Muscle layer of duodenum (tissue), 2 donors: ENCODE measurements at regions not wholly inside any gene's neighbourhood (a gene's known extent, or its start where the extent isn't known, plus 50 kb on each side); places are given as distances from the start of the nearest gene placed in this dataset.
"Not testable (repeated sequence)": the region's sequence is repeated elsewhere in the genome, so short reads cannot be mapped to it uniquely, and the experiment has no call there.

Experiments
- H3K27ac ChIP-seq: one replicate; pipeline ENCODE4 v1.7.0; 2013; ENCODE audit warnings: mild to moderate bottlenecking, low read length
- H3K27me3 ChIP-seq: one replicate; pipeline ENCODE4 v1.7.0; 2013; ENCODE audit warnings: low read depth, mild to moderate bottlenecking, control low read depth, low read length
- H3K36me3 ChIP-seq, 2 donors: one replicate each; pipeline ENCODE4 v1.7.0; 2013; ENCODE audit warnings: low read length in 2 of 2, control low read depth in 1 of 2, mild to moderate bottlenecking in 1 of 2; ENCODE audit not compliant: insufficient read depth in 2 of 2, control insufficient read depth in 1 of 2
- H3K4me1 ChIP-seq, 2 donors: one replicate each; pipeline ENCODE4 v1.7.0; 2013; ENCODE audit warnings: low read length in 2 of 2, mild to moderate bottlenecking in 2 of 2, control low read depth in 1 of 2, moderate library complexity in 1 of 2; ENCODE audit not compliant: insufficient read depth in 2 of 2, control insufficient read depth in 1 of 2
- H3K4me3 ChIP-seq, 2 donors: one replicate each; pipeline ENCODE4 v1.7.0; 2013; ENCODE audit warnings: low read length in 2 of 2, low read depth in 1 of 2, mild to moderate bottlenecking in 1 of 2
- H3K9me3 ChIP-seq, 2 donors: one replicate each; pipeline ENCODE4 v1.7.0; 2013; ENCODE audit warnings: low read length in 2 of 2, control low read depth in 1 of 2, mild to moderate bottlenecking in 1 of 2; ENCODE audit not compliant: control insufficient read depth in 1 of 2
- donor health status: healthy.

DNA sequence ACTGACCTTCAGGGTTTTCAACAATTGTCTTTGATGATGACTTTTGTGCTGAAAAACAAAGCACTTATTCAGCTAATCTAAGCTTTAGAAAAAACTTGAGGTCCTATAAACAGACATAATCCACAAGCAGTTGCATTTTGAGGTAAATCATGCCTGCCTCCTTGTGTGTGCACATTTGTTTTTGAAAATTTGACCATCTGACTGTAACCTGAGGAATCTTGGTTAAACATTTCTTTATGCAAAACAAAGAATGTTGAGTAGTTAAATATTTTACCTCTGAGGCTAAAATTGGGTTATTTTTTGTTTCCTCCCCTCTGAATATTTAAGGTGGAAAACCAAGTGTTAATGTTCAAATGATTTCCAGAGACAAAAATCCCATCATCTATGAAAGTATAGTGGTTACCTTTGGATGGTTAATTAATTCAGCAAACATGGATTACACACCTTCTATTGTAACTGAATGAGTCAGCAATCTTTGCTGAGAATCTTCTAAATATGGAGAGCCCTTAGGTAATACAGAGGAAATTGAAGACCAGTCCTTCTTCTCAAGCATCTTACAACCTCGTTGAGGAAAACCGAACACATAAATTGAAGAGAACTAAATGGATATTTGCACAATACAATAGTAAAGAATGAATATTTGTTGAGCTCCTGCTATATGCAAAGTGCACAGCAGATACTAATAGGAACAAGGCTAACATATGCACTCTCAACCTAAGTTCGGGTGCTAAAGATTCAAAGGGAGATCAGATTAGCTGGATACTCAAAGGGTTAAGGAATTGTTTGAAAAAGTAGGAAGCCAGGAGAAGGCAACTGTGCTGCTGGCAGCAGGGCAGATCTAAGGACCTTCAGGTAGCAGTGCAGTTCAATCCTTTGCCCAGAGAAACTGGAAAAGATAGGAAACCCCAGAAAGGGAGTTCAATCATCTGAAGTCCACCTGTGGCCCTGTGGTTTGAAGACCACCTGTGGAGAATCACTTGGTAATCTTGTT is 115.2 kb downstream of the BMP4 start:
- no peaks in the 10 kb centered on the region for H3K27me3 ChIP-seq
- no peaks in the 10 kb centered on the region for H3K36me3 ChIP-seq
- H3K4me3 ChIP-seq: no peak overlapping the region
- H3K27ac ChIP-seq: no peak overlapping the region
- H3K9me3 ChIP-seq: no peaks in the 10 kb centered on the region
- no peaks in the 10 kb centered on the region for H3K4me1 ChIP-seq

GRCh38 chr14:53840444-53840843 is 116.2 kb downstream of the BMP4 start:
- no peak overlapping the region for H3K4me3 ChIP-seq
- H3K27me3 ChIP-seq: no peaks in the 10 kb centered on the region
- no peaks in the 10 kb centered on the region for H3K36me3 ChIP-seq
- H3K4me1 ChIP-seq: no peaks in the 10 kb centered on the region
- H3K9me3 ChIP-seq: no peaks in the 10 kb centered on the region
- no peak overlapping the region for H3K27ac ChIP-seq

GRCh38 chr14:53838374-53838773 is 118.3 kb downstream of the BMP4 start:
- Histone ChIP-seq H3K27ac (no peak overlapping the region), H3K27me3 (no peaks in the 10 kb centered on the region), H3K4me1 (no peaks in the 10 kb centered on the region), H3K36me3 (no peaks in the 10 kb centered on the region), H3K4me3 (no peak overlapping the region), H3K9me3 (no peaks in the 10 kb centered on the region)

GRCh38 chr14:53837656-53838055 is 119.0 kb downstream of the BMP4 start:
- not testable (repeated sequence) for H3K27ac ChIP-seq, H3K4me3 ChIP-seq, H3K36me3 ChIP-seq, H3K27me3 ChIP-seq, H3K4me1 ChIP-seq, H3K9me3 ChIP-seq

- Histone ChIP-seq H3K4me1 (no peaks in the 10 kb centered on the region), H3K9me3 (no peaks in the 10 kb centered on the region), H3K36me3 (no peaks in the 10 kb centered on the region), H3K27ac (no peak overlapping the region), H3K27me3 (no peaks in the 10 kb centered on the region), H3K4me3 (no peak overlapping the region)
These were observed 120.1 kb downstream of the BMP4 start for GRCh38 chr14:53836551-53836950.

- Histone ChIP-seq H3K4me3 (no peak overlapping the region), H3K36me3 (no peaks in the 10 kb centered on the region), H3K9me3 (peaks cover 0 to 13% of the 10 kb centered on the region in 2 donors), H3K4me1 (no peaks in the 10 kb centered on the region), H3K27me3 (no peaks in the 10 kb centered on the region), H3K27ac (no peak overlapping the region)
These were observed 127.8 kb downstream of the BMP4 start for GRCh38 chr14:53828820-53829219.

DNA sequence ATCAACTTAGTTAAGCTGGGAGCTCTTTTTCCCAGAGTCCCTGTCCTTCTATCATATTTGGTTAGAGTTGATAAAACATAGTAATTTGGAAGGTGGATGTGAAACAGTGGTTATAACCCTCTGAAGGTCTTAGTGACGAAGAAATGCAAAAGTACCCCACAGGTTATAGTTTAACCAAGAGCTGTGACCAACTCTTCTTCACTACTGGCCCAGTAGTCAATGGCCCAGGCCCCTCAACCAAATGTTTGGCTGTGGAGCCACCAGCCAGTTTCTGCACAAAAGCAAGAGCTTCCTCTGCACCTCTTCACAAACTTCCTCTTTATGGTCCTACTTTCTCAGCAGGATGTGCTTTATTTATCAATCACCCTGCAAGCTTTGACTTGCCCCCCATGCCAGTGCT is 132.6 kb downstream of the BMP4 start:
- Histone ChIP-seq H3K27ac (no peak overlapping the region), H3K36me3 (no peaks in the 10 kb centered on the region), H3K4me3 (no peak overlapping the region), H3K4me1 (no peaks in the 10 kb centered on the region), H3K9me3 (peaks cover 0 to 4% of the 10 kb centered on the region in 2 donors), H3K27me3 (no peaks in the 10 kb centered on the region)

DNA sequence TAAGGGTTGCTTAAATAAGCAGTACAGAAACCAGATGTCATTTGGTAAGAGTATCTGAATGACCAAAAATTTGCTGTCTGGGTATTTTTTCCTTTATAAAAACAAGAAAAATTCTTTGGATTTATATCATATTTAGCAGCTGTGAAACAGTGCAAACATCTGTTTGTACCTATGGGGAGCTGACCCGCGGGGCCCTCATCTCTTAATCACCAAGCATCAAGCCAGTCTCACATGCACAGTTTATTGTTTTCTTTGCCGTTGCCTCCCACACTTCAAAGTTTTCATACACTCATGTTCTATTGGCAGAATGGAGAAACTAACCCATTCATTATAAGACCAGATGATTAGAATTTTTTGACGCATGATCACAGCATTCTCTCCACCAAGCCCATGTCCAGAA is 142.2 kb downstream of the BMP4 start:
- Histone ChIP-seq H3K36me3 (no peaks in the 10 kb centered on the region), H3K27me3 (no peaks in the 10 kb centered on the region), H3K4me1 (no peaks in the 10 kb centered on the region), H3K9me3 (no peaks in the 10 kb centered on the region), H3K27ac (no peak overlapping the region), H3K4me3 (no peak overlapping the region)

DNA sequence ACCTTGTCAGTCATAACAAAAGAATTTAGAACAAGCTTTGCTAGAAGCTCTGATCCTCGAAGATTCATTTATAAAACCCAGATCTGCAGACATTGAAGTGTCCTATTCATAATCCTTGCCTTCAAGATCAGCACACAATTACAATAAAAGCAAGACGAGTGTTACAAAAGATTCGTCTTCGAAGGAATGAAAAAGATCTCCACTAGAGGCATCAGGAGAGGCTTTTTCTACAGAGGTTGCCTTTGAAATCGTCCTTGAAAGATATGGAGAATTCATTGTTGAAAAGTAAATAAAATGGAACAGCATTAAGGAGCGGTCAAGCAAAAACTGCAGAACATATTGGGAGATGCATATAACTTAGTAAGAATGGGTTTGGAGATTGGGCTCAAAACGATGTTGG is 146.4 kb downstream of the BMP4 start:
- Histone ChIP-seq H3K36me3 (no peaks in the 10 kb centered on the region), H3K4me3 (no peak overlapping the region), H3K27ac (no peak overlapping the region), H3K9me3 (no peaks in the 10 kb centered on the region), H3K4me1 (no peaks in the 10 kb centered on the region), H3K27me3 (no peaks in the 10 kb centered on the region)

DNA sequence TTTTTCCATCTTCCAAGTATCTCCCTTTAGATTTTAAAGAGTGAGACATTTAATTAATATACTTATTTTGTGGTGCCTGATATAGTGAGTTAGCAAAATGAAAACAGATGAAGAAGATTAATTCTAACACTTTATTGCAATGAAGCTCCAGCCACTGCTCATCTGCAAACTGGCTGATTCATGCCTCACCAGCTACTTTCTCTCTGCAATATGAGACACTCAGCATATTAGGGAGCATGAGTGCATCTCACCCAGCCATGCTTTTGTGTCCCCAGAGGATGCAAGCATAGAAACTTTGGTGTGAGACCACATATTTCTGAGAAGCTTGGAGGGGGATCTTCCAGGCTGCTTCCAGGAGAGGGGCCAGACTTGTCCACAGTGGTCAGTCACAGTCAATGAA is 148.6 kb downstream of the BMP4 start:
- Histone ChIP-seq H3K27ac (no peak overlapping the region), H3K9me3 (no peaks in the 10 kb centered on the region), H3K4me1 (no peaks in the 10 kb centered on the region), H3K36me3 (no peaks in the 10 kb centered on the region), H3K4me3 (no peak overlapping the region), H3K27me3 (no peaks in the 10 kb centered on the region)

DNA sequence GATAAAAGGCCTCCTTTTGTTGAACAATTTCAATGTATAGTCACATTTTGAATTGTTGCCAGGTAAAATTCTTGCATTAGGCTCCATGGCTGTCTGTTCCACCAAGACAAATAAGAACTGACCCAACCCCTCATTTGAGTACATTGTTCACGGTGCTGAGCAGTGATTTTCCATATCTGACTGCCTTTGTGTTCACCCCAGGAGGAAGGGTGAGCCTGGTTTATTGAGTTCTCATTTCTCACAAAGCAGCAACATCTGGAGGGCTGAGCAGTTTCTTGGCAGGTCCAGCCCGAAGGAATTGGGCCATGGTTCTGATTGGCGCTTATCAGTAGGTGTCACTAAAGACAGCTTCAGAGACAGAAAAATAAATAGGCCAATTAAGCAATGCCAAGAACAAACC is 149.1 kb downstream of the BMP4 start:
- Histone ChIP-seq H3K36me3 (no peaks in the 10 kb centered on the region), H3K9me3 (no peaks in the 10 kb centered on the region), H3K4me3 (no peak overlapping the region), H3K27ac (no peak overlapping the region), H3K4me1 (no peaks in the 10 kb centered on the region), H3K27me3 (no peaks in the 10 kb centered on the region)

DNA sequence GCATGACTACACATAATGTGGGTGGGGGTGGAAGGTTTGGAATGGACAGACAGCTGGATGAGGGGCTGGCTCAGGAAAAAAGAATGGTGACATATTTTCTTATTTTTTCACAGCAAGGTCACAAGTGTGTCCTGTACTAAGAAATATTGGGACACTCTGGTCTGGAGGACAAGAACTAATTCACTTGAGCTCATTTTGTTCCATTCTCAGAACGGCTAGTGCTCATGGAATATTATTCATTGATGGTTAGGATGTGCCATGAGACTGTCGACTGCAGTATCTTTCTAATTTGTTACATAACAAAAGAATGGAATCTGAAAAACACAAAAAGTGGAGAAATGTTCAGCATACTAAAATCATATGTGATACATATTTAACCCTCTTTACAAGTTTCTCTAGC is 149.5 kb downstream of the BMP4 start:
- Histone ChIP-seq H3K27ac (no peak overlapping the region), H3K4me1 (no peaks in the 10 kb centered on the region), H3K9me3 (no peaks in the 10 kb centered on the region), H3K4me3 (no peak overlapping the region), H3K27me3 (no peaks in the 10 kb centered on the region), H3K36me3 (no peaks in the 10 kb centered on the region)
